ENCODE measurements at regions not wholly inside any gene's neighbourhood (a gene's known extent, or its start where the extent isn't known, plus 50 kb on each side); places are given as distances from the start of the nearest gene placed in this dataset.

DNA sequence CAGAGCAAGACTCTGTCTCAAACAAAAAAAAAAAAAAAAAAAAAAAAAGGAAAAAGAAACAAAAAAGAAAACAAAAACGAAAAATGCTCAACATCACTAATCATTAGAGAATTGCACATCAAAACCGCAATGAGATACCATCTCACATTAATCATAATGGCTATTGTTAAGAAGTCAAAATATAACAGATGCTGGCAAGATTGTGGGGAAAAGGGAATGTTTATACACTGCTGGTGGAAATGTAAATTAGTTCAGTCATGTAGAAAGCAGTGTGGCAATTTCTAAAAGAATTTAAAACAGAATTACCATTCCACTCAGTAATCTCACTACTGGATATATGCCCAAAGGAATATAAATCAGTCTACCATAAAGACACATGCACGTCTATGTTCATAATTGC lies 50.4 kb upstream of the PRR16 start:
- peak; percentile 63 for DNase-seq (ENCODE audit: low read depth)

All from HS-5 (cell line).